ENCODE measurements at regions not wholly inside any gene's neighbourhood (a gene's known extent, or its start where the extent isn't known, plus 50 kb on each side); places are given as distances from the start of the nearest gene placed in this dataset.

DNA sequence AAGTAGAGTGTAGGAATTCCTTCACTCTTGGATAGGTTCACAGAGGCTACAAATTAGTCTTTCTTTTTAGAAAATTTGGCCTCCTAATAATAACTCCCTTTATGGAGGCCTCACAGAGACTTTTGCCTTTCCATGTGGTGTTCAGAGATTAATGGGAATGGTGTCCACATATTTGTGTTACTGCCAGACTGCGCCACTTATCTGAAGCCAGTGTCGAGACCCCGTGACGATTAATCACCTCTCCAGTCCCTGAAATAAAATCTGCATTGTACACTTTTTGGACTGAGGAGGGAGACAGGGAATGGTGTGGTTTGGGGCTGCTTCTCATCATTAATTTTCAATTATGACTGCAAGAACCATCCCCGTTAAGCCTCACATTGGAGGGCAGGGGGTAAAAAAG lies 980.5 kb downstream of the FLRT2 start:
- DNase-seq (ENCODE audit: low read depth in 1 of 2, low spot score in 1 of 2): peak in 1 of 2 donors; percentile 71
- Histone ChIP-seq H3K9me3 (ENCODE audit: low read depth) (no peaks in the 10 kb centered on the region), H3K4me3 (no peak overlapping the region), H3K27ac (no peak overlapping the region), H3K4me1 (ENCODE audit: low read depth) (peaks cover 7% of the 10 kb centered on the region), H3K36me3 (no peaks in the 10 kb centered on the region), H3K27me3 (no peaks in the 10 kb centered on the region)
- no peak for TF ChIP-seq CTCF (IDR thresholded peaks at IDR 0.05; ENCODE audit: low read depth, low read length)

GRCh38 chr14:86505808-86506207 lies 975.9 kb downstream of the FLRT2 start:
- Histone ChIP-seq H3K27ac (no peak overlapping the region), H3K4me1 (ENCODE audit: low read depth) (no peaks in the 10 kb centered on the region), H3K9me3 (ENCODE audit: low read depth) (no peaks in the 10 kb centered on the region), H3K4me3 (no peak overlapping the region), H3K27me3 (no peaks in the 10 kb centered on the region), H3K36me3 (no peaks in the 10 kb centered on the region)
- TF ChIP-seq CTCF (IDR thresholded peaks at IDR 0.05; ENCODE audit: low read depth, low read length): no peak
- peak in 1 of 2 donors; percentile 2 for DNase-seq (ENCODE audit: low read depth in 1 of 2, low spot score in 1 of 2)

GRCh38 chr14:86501611-86502010 lies 971.7 kb downstream of the FLRT2 start:
- DNase-seq (ENCODE audit: low read depth in 1 of 2, low spot score in 1 of 2): no peak

GRCh38 chr14:86491743-86492142 lies 961.8 kb downstream of the FLRT2 start:
- Histone ChIP-seq H3K9me3 (ENCODE audit: low read depth) (no peaks in the 10 kb centered on the region), H3K36me3 (no peaks in the 10 kb centered on the region), H3K4me3 (no peak overlapping the region), H3K27me3 (no peaks in the 10 kb centered on the region), H3K27ac (no peak overlapping the region), H3K4me1 (ENCODE audit: low read depth) (no peaks in the 10 kb centered on the region)
- DNase-seq (ENCODE audit: low read depth in 1 of 2, low spot score in 1 of 2): no peak
- no peak for TF ChIP-seq CTCF (IDR thresholded peaks at IDR 0.05; ENCODE audit: low read depth, low read length)

More at GRCh38 chr14:86501611-86502010, 971.7 kb downstream of the FLRT2 start:
- H3K27me3 ChIP-seq: no peaks in the 10 kb centered on the region
- no peaks in the 10 kb centered on the region for H3K36me3 ChIP-seq
- TF ChIP-seq CTCF (IDR thresholded peaks at IDR 0.05; ENCODE audit: low read depth, low read length): no peak
- H3K9me3 ChIP-seq (ENCODE audit: low read depth): no peaks in the 10 kb centered on the region
- H3K27ac ChIP-seq: no peak overlapping the region
- no peak overlapping the region for H3K4me3 ChIP-seq
- no peaks in the 10 kb centered on the region for H3K4me1 ChIP-seq (ENCODE audit: low read depth)

DNA sequence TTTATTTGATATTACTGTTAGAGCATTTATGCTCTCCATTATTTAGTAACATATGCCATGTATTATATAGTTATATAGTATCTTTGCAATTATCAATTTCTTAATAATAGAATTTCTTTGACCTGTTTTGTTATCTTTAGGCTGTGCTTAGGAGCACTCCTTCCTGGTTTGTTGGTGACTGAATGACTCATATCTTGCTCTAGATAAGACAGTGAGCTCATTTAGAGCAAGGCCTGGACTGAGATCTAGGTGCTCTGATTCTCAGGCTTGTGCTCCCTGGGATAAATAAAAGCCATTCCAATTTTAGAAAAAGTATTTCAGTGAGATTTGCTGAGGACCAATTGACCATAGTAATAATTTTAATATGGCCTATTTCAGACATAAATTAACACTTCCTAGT lies 951.2 kb downstream of the FLRT2 start:
- Histone ChIP-seq H3K27ac (no peak overlapping the region), H3K4me1 (ENCODE audit: low read depth) (peaks cover 7% of the 10 kb centered on the region), H3K4me3 (no peak overlapping the region), H3K27me3 (no peaks in the 10 kb centered on the region), H3K9me3 (ENCODE audit: low read depth) (no peaks in the 10 kb centered on the region), H3K36me3 (no peaks in the 10 kb centered on the region)
- DNase-seq (ENCODE audit: low read depth in 1 of 2, low spot score in 1 of 2): peak; percentile 12 to 33
- TF ChIP-seq CTCF (IDR thresholded peaks at IDR 0.05; ENCODE audit: low read depth, low read length): no peak

- Histone ChIP-seq H3K27ac (no peak overlapping the region), H3K4me3 (no peak overlapping the region), H3K27me3 (no peaks in the 10 kb centered on the region), H3K4me1 (ENCODE audit: low read depth) (no peaks in the 10 kb centered on the region), H3K36me3 (no peaks in the 10 kb centered on the region), H3K9me3 (ENCODE audit: low read depth) (no peaks in the 10 kb centered on the region)
- DNase-seq (ENCODE audit: low read depth in 1 of 2, low spot score in 1 of 2): no peak
- TF ChIP-seq CTCF (IDR thresholded peaks at IDR 0.05; ENCODE audit: low read depth, low read length): no peak
These were observed 934.4 kb downstream of the FLRT2 start for GRCh38 chr14:86464341-86464740.
